NCI-H1436 treated with DMSO at 0.1 percent for 48 hours (cell line): ENCODE measurements at regions not wholly inside any gene's neighbourhood (a gene's known extent, or its start where the extent isn't known, plus 50 kb on each side); places are given as distances from the start of the nearest gene placed in this dataset.

Experiments
- DNase-seq: peaks from one replicate; lab custom pipeline; 2025; lab: John Stamatoyannopoulos, UW

DNA sequence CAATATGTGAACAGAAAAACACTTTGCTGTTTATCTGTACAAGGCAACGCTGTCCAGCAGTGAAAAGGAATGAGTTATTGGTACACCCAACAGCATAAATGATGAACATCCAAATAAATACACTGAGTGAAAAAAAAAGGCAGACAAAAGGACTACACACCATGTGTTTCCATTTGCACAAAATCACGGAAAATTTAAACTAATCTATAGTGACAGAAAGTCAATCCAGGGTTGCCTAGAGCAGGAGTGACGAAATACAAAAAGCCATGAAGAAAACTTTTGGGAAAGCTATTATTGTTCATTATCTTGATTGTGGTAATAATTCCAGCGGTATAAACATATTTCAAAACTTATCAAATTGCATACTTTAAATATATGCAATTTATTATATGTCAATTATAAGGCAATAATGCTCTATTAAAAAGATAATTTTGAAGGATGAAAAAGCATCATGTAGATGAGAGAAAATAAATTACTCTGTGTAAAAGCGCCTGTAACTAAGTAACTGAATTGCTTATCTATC, 578.0 kb upstream of the TMEM132C start:
- no peak for DNase-seq

DNA sequence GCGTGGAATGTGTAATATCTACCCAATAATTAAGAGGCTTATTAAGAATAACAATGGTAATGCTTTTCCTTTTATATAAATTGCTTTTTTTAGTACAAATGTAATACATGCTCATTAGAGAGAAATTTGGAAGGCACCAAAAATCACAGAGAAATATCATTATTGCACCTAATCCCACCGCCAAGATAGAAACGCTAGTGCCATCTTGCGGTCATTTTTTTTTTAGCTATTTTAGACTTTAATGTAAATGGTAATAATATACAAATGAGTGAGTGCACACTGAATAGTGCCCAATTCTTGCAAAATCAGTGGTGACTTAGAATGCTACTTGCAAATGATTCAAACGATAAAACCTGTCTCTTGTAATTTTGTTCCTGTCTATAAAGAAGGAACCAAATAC, 576.8 kb upstream of the TMEM132C start:
- no peak for DNase-seq

DNA sequence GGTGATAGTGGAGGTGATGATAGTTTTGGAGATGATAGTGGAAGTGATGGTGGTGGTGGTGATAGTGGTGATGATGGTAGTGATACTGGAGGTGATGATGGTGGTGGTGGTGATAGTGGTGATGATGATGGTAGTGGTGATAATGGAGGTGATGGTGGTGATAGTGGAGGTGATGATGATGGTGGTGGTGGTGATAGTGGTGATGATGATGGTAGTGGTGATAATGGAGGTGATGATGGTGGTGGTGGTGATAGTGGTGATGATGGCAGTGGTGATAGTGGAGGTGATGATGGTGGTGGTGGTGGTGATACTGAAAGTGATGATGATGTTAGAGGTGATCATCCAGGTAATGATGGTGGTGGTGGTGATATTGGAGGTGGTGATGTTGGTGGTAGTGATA, 570.0 kb upstream of the TMEM132C start:
- no peak for DNase-seq

DNA sequence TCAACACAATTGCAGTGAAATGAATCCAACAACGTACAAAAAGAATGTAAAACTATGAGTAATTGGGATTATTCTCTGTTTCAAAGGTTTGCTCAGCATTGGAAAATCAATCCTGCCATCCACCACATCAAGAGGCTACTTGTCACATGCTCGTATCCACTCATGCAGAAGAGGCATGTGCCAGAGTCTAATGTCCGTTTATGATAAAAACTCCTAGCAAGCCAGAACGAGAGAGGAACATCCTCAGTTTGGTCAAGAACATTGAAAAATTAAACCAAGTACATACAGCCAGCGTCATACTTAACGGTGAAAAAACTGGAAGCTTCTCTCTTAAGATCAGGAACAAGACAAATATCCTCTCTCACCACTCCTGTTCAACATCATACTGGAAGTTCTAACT, 563.9 kb upstream of the TMEM132C start:
- no peak for DNase-seq

DNA sequence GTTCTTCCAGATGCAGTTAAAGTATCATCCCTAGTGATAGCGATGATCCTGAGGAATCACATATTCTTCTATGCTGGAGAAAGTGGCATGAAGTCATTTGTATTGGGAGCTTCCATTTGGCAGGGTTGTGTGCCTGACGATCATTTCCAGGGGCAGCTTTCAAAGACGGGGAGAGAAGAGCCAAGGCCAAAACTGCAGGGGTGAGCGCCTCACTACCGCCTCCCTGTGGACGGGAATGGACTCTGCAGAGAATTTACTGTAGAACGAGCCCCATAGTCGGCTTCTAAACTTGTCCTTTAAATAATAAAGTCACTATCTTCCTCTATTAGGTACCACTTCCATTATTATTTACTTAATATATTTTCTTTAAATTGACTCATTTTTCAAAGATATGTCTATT, 555.9 kb upstream of the TMEM132C start:
- no peak for DNase-seq

DNA sequence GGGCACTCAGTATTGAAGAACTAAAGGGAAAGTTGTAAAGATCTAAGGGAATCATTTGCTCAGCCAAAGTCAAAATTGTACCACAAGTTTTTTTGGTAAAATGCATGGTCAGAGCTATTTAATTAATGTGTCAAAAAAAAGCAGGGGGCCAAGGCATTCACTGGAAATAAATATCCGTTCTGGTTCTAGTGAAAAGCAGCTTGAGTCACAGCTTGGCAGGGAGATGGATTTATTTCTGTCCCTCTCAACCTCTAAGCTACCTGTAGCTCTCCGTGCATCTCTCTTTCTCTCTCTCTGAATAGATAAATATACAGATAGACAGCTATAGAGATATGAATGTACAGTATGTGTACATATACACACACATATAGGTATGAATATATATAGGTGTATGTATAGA, 554.4 kb upstream of the TMEM132C start:
- DNase-seq, result no peak

DNA sequence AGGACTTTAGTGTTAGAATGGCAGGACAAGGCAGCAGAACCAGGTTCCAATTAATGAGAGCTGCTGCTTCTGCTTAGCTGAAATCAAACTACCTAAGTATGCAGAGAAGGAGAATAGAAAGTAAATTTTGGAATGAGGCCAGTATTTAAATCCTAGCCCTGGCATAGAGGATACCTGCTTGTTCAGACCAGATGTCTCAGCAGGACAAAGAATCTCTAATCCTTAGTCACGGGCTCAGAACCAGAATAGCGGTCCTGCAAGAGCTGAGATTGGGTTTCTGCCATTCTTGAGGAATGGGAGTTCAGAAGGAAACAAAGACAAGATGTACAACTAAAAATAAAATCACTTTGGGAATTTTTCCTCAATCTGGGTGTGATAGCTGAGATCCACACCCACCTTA, 550.8 kb upstream of the TMEM132C start:
- no peak for DNase-seq

DNA sequence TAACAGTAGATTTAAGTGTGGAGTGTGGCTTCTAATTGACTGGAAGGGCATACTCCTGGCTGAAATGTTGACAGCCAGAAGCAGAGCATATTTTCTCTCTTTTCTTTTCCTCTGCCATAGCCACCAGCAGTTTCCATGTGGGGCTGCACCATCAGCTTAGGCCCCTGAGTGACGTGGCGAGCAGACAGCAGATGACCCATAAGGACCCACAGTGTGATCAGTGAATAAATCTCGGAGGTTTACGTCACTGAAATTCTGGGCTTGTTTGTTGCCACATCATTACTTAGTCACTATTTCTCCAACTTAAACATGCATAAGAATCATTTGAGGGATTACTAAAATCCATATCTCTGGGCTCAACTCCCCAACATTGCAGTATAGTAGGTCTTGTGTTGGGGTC, 549.7 kb upstream of the TMEM132C start:
- DNase-seq, result no peak

DNA sequence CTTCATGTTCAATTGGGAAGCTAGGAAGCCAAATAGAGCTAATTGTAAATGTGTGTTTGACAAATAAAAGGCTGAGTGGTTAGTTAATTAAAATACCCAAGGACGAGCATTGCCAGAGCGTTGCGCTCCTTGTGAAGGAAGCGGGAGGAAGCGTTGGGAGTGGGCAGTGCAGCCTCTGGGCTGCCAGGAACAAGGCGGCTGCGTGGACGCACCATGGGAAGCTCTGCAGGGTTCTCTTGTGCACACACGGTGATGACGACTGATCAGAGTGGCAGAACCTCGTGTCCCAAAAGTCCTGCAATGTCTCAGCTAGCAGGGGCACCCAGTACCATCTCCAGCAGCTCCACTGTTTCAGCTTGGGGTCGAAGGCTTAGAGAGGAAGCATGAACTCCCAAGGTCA, 546.6 kb upstream of the TMEM132C start:
- DNase-seq, result no peak

DNA sequence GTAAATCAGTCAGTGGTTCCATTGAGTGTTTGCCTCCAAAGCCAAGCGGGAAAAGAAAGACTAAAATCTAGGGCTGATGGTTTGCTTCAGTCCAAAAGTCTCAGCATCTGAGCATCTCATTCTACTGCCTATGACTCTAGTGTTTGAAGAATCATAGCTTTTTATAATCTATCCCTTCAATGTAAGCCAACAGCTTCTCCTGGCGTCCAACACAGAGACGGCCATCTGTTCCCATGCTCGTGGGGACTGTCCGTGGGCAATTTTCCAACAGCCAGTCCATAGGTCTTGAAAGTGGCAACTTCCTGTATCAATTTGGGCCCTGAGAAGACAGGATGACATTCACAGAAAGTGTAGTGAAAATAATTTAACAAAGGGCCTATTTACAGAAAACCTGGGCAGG, 544.4 kb upstream of the TMEM132C start:
- DNase-seq, result no peak

DNA sequence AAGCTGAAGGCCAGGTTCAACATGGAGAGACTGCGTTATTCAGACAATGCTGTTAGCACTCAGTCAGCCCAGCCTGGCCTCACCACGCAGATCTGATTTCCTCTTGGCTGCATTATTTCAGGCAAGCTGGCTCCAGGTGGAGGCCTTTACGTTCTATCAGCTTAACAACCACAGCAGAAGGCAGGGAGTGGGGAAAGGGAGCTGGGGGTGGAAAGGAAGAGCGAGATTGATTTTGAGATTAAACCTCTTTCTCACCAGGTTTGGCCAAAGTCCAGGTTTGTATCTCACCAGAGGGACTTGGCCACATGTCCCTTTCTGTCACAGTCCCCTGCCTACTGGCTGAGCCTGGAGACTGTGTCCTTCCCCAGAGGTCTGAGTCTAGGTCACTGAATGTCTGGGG, 543.7 kb upstream of the TMEM132C start:
- no peak for DNase-seq

DNA sequence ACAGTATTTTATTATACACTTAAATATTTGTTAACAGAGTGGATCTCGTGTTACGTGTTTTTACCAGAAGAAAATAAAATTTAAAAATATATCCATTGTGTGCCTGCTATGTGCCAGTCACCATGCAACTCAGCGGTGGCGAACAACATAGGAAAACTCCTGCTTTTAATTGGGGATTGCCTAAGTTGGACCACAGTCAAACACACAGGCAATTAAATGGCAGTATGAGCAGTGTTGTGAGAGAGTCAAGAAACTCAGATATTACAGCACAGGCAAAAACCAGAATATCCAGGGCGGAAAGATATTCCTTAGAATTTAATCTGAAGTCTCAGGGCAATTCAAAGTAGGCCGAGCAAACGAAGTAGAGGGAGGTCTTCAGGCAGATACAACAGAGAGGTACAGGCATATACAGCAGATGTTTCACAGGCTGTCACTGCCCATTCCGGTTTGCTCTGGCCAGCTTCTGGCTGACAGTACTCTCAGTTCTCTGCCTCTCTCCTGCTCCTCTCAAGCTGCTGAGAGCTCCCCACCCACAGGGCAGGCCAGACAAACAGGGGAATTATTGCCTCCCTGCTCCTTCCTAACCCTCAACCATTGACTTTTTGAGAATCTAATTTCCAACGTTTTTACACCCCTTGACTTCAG, 540.2 kb upstream of the TMEM132C start:
- DNase-seq, result no peak

DNA sequence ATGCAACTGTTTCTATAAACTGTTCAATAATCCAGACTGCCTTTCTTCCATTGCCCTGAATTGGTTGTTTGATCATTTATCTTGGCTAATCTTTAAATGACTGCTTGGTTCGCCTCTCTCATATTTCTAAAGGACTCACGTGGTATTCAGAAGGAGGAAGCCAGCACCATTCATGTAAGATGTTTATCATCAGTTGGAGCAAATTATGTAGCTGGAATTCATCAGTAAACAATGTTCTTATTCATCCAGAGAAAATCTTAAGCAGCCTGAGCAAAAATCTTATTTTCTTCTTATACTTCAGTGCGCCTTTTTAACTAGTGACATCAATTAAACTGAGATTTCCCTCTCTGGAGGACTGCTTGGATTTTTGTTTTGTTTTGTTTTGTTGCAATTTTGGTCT, 538.7 kb upstream of the TMEM132C start:
- DNase-seq, result no peak

DNA sequence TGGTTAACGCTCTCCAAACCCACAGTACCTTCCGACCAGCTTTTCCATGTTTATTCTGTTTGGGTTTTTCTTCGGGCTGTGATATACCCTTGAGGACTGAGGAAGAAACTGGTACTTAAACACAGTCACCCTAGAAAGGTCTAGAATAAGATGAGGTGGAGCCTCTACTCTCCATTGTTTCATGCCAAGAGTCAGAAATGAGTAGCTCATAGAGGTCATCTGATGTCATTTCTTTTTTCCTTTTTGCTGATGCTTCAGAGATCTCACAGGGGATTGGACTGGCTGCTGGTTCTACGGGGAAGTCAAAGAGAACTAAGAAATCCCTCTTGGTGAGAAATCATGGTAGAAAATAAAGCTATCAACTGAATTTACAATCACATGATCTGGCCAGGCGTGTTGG, 538.2 kb upstream of the TMEM132C start:
- no peak for DNase-seq

DNA sequence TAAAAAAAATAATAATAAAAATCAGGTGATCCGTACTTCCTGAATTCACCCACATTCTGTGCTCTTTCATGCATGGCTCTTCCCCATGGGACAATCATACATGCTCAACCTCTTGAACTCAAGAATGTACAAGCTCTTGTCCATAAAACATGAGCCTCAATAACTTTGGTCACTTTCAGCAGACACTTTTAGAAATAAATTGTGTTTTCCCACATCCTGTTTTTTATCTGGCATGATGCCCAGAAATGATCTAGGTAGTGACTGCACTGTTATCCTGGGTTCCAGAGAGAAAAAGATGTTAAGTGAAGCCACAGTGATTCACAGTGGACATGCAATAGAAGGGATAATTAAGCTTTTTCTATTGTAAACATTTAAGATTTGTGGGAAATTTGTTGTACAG, 537.6 kb upstream of the TMEM132C start:
- DNase-seq, result no peak

DNA sequence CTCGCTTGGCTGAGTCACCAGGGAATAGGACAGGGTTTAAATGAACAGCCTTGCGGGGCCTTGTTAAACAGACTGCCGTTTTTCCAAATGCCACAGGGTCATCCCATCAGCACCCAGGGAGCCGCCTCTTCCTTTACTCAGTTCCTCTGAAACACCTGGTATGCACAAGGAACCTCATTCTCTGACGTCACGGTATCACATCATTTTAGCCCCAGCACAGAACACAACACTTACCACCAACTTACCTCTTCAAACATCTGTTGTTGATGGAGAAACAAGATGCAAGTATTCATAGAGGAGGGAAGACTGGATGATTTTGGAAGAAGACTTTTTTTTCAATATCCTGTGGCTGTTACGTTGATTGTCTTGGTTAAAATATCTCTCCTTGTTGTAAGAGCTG, 535.3 kb upstream of the TMEM132C start:
- no peak for DNase-seq

DNA sequence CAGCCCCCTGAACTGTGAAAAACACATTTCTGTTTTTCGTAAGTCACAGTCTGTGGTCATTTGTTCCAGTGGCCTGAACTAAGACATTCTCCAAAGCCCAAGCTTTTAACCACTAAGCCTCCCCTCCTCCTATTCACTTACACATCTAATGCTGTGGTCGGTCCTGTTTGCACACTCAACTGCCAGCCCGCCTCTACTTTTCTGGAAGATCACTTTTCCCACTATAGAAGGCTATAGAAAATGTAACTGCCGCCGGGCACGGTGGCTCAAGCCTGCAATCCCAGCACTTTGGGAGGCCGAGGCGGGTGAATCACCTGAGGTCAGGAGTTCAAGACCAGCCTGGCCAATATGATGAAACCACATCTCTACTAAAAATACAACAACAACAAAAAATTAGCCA, 524.7 kb upstream of the TMEM132C start:
- DNase-seq, result no peak

DNA sequence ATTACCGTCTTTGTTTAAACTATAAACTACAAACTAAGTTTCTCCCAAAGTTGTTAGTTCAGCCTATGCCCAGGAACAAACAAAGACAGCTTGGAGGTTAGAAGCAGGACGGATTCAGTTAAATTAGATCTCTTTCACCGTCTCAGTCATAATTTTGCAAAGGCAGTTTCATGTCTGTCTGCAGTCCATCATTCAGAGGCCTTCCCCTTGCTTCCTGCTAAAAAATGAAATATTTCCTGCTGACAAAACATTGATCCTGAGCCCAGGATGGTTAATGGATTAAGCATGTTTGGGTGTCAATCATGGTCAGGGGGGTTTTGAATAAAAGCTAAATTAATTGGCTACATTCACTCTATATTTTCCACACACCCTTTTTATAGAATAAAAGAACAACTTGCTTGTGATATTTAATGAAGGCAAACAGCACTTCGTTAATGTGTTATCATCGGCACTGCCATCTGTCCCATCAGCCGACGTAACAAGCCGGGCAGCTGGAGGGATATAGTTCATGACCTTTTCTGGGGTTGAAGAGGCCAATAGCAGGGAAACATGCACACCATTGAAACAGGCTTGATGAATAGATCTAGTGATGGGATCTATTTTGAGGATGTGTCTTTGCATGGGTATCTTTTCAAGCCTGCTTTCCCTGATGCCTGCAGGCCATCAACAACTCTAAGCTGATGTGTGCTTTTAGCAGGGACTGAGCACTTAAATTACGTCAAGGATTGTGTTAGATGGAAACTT, 521.3 kb upstream of the TMEM132C start:
- no peak for DNase-seq

DNA sequence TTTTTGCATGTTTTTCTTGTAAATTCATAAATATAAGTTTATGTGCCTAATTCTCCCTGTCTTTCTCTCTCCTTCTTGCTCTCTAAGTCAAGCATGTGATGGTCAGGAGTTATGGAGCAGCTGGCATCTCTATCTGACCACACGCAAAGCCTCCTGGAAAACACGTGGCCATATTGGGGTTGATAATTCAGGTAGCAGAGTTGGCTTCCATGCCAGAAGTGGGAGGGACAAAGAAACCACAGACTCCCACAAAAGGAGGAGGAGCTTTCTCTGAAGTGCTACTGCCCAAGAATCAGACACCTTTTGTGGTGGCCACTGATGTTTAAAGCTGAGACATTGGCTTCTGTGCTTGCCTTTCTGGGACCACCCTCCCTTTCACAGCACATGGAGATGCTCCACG, 517.6 kb upstream of the TMEM132C start:
- DNase-seq, result no peak

DNA sequence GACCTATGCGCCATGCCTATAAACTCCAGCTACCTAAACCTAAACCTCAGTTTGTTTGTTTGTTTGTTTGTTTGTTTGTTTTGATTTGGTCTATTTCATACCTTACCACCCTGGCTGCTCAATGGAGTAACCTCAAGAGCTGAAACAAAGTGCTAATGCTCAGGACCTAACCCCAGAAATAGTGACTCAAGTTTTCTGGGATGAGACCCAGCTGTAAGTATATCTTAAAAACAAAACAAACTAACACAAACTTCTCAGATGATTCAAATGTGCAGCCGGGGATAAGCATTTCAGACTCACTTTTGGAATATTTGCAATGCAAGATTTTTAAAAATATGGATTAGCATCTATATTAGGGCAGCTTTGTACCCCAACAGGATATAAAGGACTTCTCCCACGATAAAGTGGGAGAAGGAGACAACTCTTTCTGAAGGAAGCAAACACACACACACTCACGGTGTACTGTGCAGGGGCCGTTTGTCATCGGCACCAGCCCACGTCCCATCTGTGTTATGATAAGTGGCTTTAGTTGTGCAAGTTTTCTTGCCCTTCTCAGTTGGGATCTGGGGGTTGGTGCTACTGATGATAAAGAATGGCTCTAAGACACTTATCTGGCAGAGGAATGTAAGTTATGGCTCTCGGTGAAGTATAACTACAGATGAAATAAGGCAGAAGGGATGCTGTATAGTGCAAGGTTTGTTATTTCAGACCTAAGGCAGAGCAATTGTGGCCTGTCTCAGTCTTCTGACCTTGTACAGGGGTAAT, 516.7 kb upstream of the TMEM132C start:
- no peak for DNase-seq

DNA sequence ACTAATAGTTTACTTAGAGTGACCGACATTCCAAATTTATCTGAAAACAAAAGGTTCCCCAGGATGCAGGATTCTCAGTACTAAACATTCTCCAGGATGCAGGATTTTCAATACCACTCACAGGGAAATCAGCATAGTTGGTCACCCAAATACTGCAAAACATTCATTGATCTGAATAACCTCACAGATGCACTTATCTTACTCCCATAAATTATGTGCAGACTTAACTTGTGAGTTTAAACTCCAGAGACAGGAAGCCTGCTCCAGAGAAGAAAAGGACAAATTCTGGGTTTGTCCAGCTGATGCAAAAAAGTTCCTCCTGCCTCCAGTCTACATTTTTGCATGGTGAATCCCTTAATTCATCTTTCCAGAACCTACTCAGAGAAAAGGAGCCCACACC, 514.2 kb upstream of the TMEM132C start:
- DNase-seq, result no peak

DNA sequence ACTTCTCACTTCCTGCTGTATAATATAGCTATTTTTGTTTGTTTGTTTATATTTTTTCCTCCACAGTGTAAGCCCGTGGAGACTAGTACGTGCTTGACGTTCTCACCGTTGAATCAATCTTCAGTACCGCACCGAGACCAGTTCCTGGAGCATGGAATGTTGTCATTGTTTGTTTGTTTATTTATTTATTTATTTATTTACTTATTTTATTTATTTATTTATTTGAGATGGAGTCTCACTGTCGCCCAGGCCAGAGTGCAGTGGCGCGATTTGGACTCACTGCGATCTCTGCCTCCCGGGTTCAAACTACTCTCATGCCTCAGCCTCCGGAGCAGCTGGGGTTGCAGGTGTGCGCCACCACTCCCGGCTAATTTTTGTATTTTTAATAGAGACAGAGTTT, 506.6 kb upstream of the TMEM132C start:
- no peak for DNase-seq

DNA sequence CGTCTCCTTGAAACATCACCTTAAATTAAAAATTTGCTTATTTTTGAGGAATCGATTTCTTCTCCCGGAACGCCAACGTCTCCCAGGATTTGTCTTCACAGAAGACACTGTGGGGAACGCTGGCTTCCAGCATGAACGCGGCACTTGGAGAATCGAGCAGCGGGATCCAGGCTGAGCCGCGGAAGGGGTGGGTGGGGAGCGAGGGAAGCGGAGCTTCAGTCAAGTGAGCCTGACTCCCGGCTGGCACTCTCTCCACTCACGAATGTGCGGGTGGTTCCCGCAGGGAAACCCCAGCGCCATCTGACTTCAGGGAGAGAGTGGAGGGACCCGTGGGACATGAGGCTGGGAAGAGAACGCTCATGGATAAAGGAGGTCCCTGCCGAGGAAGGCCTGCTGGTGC, 506.0 kb upstream of the TMEM132C start:
- no peak for DNase-seq
